Tibial nerve (tissue), 3 donors: ENCODE measurements at regions not wholly inside any gene's neighbourhood (a gene's known extent, or its start where the extent isn't known, plus 50 kb on each side); places are given as distances from the start of the nearest gene placed in this dataset.

Experiments
- POLR2A ChIP-seq, 2 donors: fragments of 450-650 bp; IDR thresholded peaks; one replicate each; pipeline ENCODE4 v1.6.1; 2017; ENCODE audit warnings: antibody characterized with exemption in 2 of 2, mild to moderate bottlenecking in 2 of 2, moderate library complexity in 2 of 2
- TF ChIP-seq, protein P1 (sequence below), 5 experiments: fragments of 200-600 bp in 3 of 5; fragments of 450-650 bp in 2 of 5; sonication (generic) in 3 of 5; IDR thresholded peaks; one replicate each; pipeline ENCODE4 v1.5.1; 2016 to 2019; ENCODE audit warnings: antibody characterized with exemption in 5 of 5, mild to moderate bottlenecking in 3 of 5, moderate library complexity in 2 of 5

DNA sequence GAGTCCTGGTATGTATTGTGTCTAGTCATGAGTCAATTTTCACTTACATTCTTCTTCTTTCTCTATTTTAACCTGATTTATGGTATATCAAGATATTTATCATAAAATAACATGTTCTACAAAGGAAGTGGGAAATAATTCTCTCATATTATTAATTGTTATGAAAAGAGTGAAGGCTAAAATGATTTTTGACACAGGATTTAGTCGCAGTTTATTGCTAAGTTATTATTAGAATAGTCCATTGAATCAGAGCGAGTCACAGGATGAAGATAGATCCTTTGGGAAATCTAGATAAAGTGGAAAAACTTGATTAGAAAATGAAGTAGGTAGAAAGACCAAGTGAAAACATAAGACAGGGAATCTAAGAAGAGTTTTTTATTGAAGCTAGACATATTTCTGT lies 184.3 kb upstream of the DGKB start:
- TF ChIP-seq, protein P1, sequence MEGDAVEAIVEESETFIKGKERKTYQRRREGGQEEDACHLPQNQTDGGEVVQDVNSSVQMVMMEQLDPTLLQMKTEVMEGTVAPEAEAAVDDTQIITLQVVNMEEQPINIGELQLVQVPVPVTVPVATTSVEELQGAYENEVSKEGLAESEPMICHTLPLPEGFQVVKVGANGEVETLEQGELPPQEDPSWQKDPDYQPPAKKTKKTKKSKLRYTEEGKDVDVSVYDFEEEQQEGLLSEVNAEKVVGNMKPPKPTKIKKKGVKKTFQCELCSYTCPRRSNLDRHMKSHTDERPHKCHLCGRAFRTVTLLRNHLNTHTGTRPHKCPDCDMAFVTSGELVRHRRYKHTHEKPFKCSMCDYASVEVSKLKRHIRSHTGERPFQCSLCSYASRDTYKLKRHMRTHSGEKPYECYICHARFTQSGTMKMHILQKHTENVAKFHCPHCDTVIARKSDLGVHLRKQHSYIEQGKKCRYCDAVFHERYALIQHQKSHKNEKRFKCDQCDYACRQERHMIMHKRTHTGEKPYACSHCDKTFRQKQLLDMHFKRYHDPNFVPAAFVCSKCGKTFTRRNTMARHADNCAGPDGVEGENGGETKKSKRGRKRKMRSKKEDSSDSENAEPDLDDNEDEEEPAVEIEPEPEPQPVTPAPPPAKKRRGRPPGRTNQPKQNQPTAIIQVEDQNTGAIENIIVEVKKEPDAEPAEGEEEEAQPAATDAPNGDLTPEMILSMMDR (IDR thresholded peaks at IDR 0.05) = no peak
- no peak for TF ChIP-seq POLR2A (IDR thresholded peaks at IDR 0.05)
